Upper lobe of left lung (tissue), 6 donors: ENCODE measurements at regions not wholly inside any gene's neighbourhood (a gene's known extent, or its start where the extent isn't known, plus 50 kb on each side); places are given as distances from the start of the nearest gene placed in this dataset.

Source experiments
- ATAC-seq, 2 donors: fragments of 200-7000 bp; cut with Tn5 transposase; one replicate each; pipeline ENCODE4 v1.9.1; 2022; ENCODE audit warnings: mild to moderate bottlenecking in 2 of 2, moderate library complexity in 2 of 2; ENCODE audit not compliant: low FRiP score in 2 of 2
- DNase-seq, 2 donors: peaks; one replicate each; pipeline ENCODE4 v3.0.0-alpha.2; 2019 to 2020
- H3K27ac ChIP-seq, 4 donors: fragments of 200-600 bp; sonication (generic); one replicate each; pipeline ENCODE4 v1.5.1; 2016 to 2019
- H3K27me3 ChIP-seq, 4 donors: fragments of 200-600 bp; sonication (generic); one replicate each; pipeline ENCODE4 v1.5.1; 2017 to 2019
- H3K36me3 ChIP-seq, 4 donors: fragments of 200-600 bp; sonication (generic); one replicate each; pipeline ENCODE4 v1.5.1; 2016 to 2019
- H3K4me1 ChIP-seq, 4 donors: fragments of 200-600 bp; sonication (generic); one replicate each; pipeline ENCODE4 v1.5.1; 2018 to 2019
- H3K4me3 ChIP-seq, 4 donors: fragments of 200-600 bp; sonication (generic); one replicate each; pipeline ENCODE4 v1.5.1; 2017 to 2019; ENCODE audit warnings: mild to moderate bottlenecking in 2 of 4, moderate library complexity in 1 of 4
- H3K9me3 ChIP-seq, 4 donors: fragments of 200-600 bp; sonication (generic); one replicate each; pipeline ENCODE4 v1.5.1; 2018 to 2019
- EP300 ChIP-seq, 4 donors: sonication (generic); formaldehyde crosslinking; IDR thresholded peaks; one replicate each; pipeline ENCODE4 v1.5.1; 2017; ENCODE audit warnings: antibody characterized with exemption in 4 of 4, control low read depth in 2 of 4
- POLR2A ChIP-seq, 4 donors: fragments of 450-650 bp; IDR thresholded peaks; one replicate each; pipeline ENCODE4 v1.5.1; 2016 to 2017; ENCODE audit warnings: antibody characterized with exemption in 4 of 4, mild to moderate bottlenecking in 2 of 4
- POLR2AphosphoS5 ChIP-seq, 2 donors: sonication (generic); formaldehyde crosslinking; IDR thresholded peaks; one replicate each; pipeline ENCODE4 v1.5.1; 2017; ENCODE audit warnings: antibody characterized with exemption in 2 of 2
- WGBS, 2 donors: methylation state at CpG; one replicate each; pipeline ENCODE4 v1.1.5; 2017 to 2018; 5-methylcytosine and 5-hydroxymethylcytosine counted together
- TF ChIP-seq, protein P1 (sequence below), 6 experiments: fragments of 450-650 bp in 4 of 6; fragments of 200-600 bp in 2 of 6; sonication (generic) in 2 of 6; IDR thresholded peaks; one replicate each; pipeline ENCODE4 v1.5.1; 2016 to 2019; ENCODE audit warnings: antibody characterized with exemption in 6 of 6
- donor health status: DM: no; HTN: no; CAD: no; lungs with moderate emphysema.
- donor health status: DM: no; HTN: yes; CAD: no; lungs with severe emphysema.

DNA sequence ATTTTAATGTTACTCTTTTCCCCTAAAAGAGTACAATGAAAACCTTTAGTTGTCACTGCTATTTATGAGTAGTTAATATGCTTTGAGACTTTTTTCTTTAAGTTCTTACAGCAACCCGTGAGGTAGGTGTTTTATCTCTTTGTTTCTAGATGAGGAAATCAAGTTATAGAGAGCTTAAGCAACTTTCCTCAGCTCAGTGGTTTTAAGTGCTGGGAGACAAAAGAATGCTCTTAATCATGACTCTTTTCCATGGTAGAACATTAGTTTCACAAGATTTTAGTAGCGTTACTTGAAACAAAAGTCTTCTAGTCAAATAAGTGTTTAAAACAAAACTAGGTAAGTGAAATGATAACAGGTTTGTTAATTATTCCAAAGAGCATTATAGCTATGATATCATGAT is 354.7 kb upstream of the PITX2 start:
- TF ChIP-seq, protein P1, sequence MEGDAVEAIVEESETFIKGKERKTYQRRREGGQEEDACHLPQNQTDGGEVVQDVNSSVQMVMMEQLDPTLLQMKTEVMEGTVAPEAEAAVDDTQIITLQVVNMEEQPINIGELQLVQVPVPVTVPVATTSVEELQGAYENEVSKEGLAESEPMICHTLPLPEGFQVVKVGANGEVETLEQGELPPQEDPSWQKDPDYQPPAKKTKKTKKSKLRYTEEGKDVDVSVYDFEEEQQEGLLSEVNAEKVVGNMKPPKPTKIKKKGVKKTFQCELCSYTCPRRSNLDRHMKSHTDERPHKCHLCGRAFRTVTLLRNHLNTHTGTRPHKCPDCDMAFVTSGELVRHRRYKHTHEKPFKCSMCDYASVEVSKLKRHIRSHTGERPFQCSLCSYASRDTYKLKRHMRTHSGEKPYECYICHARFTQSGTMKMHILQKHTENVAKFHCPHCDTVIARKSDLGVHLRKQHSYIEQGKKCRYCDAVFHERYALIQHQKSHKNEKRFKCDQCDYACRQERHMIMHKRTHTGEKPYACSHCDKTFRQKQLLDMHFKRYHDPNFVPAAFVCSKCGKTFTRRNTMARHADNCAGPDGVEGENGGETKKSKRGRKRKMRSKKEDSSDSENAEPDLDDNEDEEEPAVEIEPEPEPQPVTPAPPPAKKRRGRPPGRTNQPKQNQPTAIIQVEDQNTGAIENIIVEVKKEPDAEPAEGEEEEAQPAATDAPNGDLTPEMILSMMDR (IDR thresholded peaks at IDR 0.05) = no peak
- TF ChIP-seq POLR2A (IDR thresholded peaks at IDR 0.05) (no peak), EP300 (IDR thresholded peaks at IDR 0.05) (no peak), POLR2AphosphoS5 (IDR thresholded peaks at IDR 0.05) (no peak)
- no peaks in the 10 kb centered on the region for H3K4me1 ChIP-seq
- no peak for ATAC-seq
- no peak overlapping the region for H3K27ac ChIP-seq
- no peaks in the 10 kb centered on the region for H3K27me3 ChIP-seq
- 56 to 69% methylated on average over 2 of the region's 2 CpGs for WGBS, 2 donors
- H3K4me3 ChIP-seq = no peak overlapping the region
- no peak for DNase-seq
- no peaks in the 10 kb centered on the region for H3K36me3 ChIP-seq
- no peaks in the 10 kb centered on the region for H3K9me3 ChIP-seq

DNA sequence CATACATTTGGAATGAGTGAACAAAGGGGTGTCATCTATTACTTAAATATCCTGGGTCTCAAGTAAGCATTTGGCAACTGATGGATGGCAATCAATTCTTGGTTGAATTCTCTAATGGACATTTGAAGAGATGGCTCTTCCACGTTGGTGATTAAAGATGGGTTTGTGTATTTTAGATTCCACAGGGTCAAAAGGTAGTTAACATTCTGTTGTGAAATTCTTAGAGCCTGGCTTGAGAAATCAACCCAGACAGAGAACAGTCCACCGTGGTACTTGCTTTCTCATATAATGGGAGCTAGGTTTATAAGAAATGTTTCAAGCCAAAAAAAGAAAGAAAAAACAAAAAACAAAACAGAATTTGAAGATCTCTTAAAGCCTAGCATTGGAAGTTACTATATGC is 355.9 kb upstream of the PITX2 start:
- no peak for TF ChIP-seq POLR2A (IDR thresholded peaks at IDR 0.05)
- TF ChIP-seq EP300 (IDR thresholded peaks at IDR 0.05) = no peak
- no peak for TF ChIP-seq POLR2AphosphoS5 (IDR thresholded peaks at IDR 0.05)
- TF ChIP-seq, protein P1 (IDR thresholded peaks at IDR 0.05) = no peak
- no peak for DNase-seq
- 18 to 56% methylated on average over 2 of the region's 2 CpGs for WGBS, 2 donors
- no peak overlapping the region for H3K27ac ChIP-seq
- no peaks in the 10 kb centered on the region for H3K9me3 ChIP-seq
- ATAC-seq = no peak
- no peaks in the 10 kb centered on the region for H3K27me3 ChIP-seq
- H3K4me3 ChIP-seq = no peak overlapping the region
- no peaks in the 10 kb centered on the region for H3K36me3 ChIP-seq
- no peaks in the 10 kb centered on the region for H3K4me1 ChIP-seq

DNA sequence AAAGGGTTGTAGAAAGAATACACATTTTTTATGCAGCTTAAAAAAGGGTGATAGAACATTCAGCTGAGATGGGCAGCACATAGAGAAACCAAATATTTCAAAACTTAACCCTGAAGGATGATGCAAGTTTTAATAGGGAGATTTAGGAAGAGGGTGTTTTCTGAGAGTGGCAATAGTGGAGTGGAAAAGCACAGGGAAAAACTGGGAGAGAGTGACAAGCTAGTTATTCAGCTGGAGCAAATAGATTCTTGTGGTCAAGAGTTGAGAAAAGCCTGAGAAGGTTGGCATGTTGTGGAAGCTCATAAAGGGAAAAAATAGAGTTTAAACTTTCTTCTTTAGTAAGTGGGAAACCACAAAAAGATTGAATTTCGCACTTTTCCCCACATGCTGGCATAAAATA is 359.6 kb upstream of the PITX2 start:
- H3K36me3 ChIP-seq = no peaks in the 10 kb centered on the region
- H3K27ac ChIP-seq = no peak overlapping the region
- no peaks in the 10 kb centered on the region for H3K4me1 ChIP-seq
- no peak for DNase-seq
- no peak for ATAC-seq
- 75 to 76% methylated on average over 1 of the region's 1 CpG for WGBS, 2 donors
- no peaks in the 10 kb centered on the region for H3K27me3 ChIP-seq
- TF ChIP-seq POLR2A (IDR thresholded peaks at IDR 0.05) (no peak), EP300 (IDR thresholded peaks at IDR 0.05) (no peak)
- H3K9me3 ChIP-seq = no peaks in the 10 kb centered on the region
- no peak overlapping the region for H3K4me3 ChIP-seq

DNA sequence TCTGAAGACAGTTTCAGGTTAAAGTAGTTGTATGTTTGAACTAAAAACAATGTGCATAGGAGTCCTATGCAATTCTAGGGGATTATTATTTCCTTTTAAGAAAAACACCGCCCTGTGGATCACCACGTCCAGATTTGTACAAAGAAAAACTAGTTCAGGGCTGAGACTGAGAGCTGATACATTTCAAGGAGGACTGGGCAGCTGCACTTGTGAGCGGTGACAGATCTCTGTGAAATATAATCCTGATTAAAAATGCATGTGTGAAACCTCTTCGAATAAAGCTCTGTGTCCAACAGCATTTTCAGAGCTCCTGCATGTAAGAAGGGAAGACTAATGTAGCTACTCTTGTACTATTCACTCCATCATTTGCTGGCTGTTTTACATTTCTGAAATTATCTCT is 365.8 kb upstream of the PITX2 start:
- H3K36me3 ChIP-seq = no peaks in the 10 kb centered on the region
- no peak overlapping the region for H3K4me3 ChIP-seq
- TF ChIP-seq, protein P1 (IDR thresholded peaks at IDR 0.05) = no peak
- TF ChIP-seq POLR2AphosphoS5 (IDR thresholded peaks at IDR 0.05) = no peak
- no peak for TF ChIP-seq EP300 (IDR thresholded peaks at IDR 0.05)
- TF ChIP-seq POLR2A (IDR thresholded peaks at IDR 0.05) = no peak
- no peak overlapping the region for H3K27ac ChIP-seq
- H3K27me3 ChIP-seq = no peaks in the 10 kb centered on the region
- no peaks in the 10 kb centered on the region for H3K4me1 ChIP-seq
- ATAC-seq (no peak), DNase-seq (no peak)
- no peaks in the 10 kb centered on the region for H3K9me3 ChIP-seq
- 60 to 68% methylated on average over 4 of the region's 4 CpGs for WGBS, 2 donors

DNA sequence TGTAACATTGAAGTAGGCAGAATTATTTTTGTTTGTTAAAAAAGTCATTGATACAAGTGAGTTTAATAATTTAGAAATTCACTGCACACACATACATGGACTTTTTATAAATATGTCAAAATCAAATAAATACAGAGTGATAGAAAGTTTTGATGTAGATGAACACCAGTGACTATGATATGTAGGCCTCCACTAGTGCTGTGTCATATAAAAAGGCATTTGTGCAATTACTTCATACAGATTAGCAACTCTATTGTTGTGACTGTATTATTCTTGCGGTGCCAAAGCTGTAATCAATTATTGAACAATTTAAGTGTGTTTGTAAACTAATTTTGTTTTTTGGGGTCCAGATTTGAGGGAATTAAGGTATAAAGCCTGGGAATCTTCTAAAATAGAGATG is 366.2 kb upstream of the PITX2 start:
- no peaks in the 10 kb centered on the region for H3K27me3 ChIP-seq
- H3K9me3 ChIP-seq = no peaks in the 10 kb centered on the region
- no peak for DNase-seq
- no peak overlapping the region for H3K27ac ChIP-seq
- H3K4me1 ChIP-seq = no peaks in the 10 kb centered on the region
- TF ChIP-seq, protein P1 (IDR thresholded peaks at IDR 0.05) = no peak
- TF ChIP-seq POLR2AphosphoS5 (IDR thresholded peaks at IDR 0.05) = no peak
- TF ChIP-seq EP300 (IDR thresholded peaks at IDR 0.05) = no peak
- no peak overlapping the region for H3K4me3 ChIP-seq
- H3K36me3 ChIP-seq = no peaks in the 10 kb centered on the region
- WGBS, 2 donors = 91 to 100% methylated on average over 1 of the region's 1 CpG
- no peak for ATAC-seq
